Stimulated activated CD4-positive, alpha-beta T cell treated with anti-CD3 and anti-CD28 coated beads, Interleukin-4, amount 100 ng/mL, for 24 hours (primary cell): ENCODE measurements at regions not wholly inside any gene's neighbourhood (a gene's known extent, or its start where the extent isn't known, plus 50 kb on each side); places are given as distances from the start of the nearest gene placed in this dataset.
"Not testable (repeated sequence)": the region's sequence is repeated elsewhere in the genome, so short reads cannot be mapped to it uniquely, and the experiment has no call there.

ENCODE experiments used
- DNase-seq: peaks from one replicate; pipeline ENCODE4 v3.0.0-alpha.2; 2020

DNA sequence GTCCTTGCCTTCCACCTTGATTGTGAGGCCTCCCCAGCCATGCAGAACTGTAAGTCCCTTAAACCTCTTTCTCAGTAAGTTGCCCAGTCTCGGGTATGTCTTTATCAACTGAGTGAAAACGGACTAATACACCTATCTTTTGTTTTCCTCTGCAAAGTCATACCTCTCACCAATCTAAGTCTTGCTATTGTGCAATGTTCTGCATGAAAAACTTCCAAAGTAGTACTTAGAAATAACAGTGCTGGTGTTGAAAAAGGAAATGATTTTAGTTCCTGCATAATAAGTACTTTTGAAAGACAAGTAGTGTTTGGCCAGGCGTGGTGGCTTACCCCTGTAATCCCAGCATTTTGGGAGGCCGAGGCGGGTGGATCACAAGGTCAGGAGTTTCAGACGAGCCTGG, 573.5 kb downstream of the ANKRD50 start:
- DNase-seq, result no peak

DNA sequence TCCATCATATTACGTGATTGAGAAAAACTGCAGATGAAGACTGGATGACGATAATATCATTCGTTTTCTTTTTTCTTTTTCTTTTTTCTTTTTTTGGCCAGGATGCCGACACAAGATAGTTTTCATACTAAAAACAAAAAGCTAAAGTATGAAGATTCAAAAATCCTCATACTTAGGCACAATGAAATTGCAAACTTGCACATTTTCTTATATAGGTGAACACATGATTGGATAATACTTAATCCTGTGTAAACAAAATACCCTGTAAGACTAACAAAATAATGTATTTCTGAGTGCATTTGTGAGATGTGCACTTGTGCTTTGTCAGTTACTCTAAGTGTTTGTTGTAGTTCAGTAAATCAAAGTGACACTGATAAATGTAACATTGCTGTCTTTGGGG, 568.9 kb downstream of the ANKRD50 start:
- no peak for DNase-seq

DNA sequence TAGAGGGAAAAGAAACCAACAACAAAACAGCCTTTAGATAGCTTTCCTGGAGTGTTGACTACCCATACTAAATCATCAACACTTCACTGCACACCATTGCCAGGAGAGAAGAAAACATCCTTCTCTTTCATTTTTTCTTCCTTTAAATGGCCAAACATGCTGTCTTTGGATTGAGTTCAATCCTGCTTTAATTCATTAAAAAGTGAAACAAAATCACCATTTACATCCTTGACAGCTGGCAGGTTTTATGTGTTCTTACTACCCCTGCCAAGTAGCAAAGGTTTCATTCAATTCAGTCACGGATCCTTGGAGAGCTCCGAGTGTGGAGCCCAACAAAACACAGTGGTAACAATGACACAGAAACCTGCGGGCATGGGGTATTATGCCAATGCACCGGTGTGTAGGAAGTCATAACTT, 568.3 kb downstream of the ANKRD50 start:
- DNase-seq, result no peak

DNA sequence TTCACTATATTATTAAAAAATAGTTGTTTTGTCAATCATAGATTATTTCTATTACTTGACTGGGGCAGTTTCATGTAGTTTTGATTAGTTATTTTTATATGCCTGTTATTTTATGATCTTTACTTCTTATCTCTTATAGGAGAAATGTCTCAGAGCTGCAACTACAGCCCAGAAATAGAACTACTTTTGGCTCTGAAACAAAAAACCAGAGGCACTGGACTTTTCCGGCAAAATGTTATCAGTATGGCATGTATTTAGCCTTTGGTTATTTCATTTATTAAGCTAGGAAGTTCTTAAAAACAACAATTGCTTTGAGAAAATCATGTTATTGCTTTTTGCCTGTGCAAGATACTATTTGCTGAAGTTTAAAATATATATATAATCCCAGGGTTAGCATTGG, 566.5 kb downstream of the ANKRD50 start:
- no peak for DNase-seq

DNA sequence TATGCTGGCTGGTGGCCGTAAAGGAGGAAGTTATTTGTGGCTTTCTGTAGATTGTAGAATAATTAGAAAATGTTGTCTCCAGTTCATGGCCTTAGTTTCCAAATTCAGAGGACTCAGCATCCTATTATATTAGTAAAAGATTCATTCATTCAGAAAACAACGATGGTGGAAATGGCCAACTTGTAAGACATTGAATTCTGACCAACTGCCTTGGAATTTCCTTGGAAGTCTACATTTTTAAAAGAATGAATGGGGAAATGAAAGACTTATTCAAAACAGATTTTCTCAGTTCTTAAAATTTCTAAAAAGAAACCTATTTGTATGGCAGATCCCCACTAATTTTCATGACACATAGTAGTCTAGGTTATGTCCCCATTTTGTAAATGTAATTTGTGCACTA, 561.5 kb downstream of the ANKRD50 start:
- DNase-seq, result no peak

DNA sequence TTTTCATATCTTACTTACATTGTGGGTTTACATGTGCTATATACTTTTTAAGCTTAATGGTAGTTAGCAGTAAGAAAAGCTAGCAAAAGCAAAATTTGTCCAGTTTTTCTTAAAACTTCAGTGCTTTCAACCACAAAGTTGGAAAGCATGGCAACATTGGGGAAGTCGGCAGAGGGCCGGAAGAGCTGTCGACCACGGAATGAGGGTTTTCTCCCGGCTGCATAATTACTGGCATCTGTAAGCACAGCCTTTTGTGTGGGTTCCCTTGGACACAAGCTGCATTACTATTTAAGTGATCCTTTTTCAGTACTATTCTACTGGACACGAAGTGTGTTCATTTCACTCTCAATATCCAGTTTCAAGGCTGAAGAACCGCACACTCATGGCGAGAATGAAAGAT, 560.4 kb downstream of the ANKRD50 start:
- DNase-seq, result no peak

DNA sequence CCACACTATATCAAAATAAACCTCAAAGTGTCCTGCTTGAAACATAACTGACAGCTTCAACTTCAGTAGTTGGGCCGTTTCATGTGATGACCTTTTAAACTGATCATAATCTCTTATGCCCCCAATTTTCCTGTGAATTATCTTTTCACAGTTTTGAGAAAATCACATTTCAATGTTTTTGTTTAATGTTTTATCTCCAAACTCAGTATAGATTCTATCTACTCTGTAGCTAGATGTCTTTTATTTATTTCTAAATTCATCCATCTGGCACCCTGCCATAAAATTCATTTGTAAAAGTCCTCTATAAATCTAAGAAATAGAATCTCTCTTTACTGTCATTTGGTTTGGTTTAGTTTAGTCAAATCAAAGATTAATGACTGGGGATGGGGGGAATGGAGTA, 557.3 kb downstream of the ANKRD50 start:
- DNase-seq, result no peak

DNA sequence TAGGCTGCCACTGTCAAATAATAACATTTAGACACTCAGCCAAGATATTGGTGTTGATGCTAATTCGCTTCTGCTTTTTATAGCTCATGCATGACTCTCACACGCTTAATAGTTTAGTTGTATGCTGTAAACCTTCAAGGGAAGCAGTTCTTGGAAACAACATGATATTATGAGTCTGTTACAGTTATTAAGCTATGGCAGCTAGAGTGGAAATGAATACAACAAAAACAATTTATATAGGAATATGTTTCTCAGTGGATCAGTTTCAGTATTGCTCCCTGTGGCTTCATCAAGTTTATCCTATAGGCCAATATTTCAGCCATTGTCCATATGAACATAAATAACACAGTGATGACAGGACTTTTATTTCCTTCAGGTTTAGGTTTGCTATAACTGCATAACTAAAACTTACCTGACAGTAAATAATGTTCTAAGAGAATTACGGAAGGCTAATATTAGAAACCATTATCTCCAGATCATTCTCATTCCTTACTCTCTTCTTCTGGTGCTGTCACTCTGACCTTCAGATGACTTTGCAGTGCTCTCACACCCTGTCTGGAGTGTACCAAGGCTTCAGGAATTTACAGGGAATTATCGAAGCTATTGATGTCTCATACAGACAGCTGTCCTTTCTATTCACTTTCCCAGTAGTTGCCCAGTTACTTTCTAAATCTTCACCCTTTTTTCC, 555.0 kb downstream of the ANKRD50 start:
- DNase-seq, result no peak

DNA sequence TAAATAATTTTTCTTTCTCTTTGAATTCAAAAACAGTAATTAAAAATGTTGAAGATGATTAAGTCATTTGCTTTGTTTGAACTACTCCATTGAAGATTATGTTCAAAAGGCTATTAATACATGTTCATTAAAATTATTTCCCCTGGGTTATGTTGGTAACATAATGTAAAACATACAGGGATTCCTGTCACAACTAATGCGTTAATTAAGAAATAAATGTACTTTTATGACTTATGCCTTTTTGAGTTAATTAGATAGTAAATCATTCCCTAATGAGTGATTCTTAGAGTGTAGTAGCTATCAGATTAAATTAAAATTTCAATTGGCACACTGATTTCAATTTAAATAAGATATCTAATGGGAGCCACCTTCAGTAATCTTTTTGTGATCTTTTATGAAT, 549.1 kb downstream of the ANKRD50 start:
- no peak for DNase-seq

DNA sequence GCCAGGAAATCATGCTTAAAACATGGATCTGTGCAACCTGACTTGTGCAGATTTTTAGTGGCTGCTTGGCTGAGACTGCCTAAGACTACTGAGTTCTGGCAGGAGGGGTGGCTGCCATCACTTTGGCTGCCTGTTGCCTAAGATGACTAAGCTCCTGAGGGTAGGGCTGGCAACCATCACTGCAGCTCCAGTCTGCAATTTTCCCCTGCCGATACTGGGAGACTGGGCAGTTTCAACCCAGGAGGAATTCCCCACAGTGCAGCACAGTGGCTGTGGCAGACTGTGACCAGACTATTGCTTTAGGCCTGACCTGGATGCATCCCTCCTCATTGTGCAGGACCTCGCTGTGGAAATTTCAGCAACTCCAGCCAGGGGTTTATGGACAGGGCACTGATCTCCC, 544.9 kb downstream of the ANKRD50 start:
- DNase-seq, result no peak

DNA sequence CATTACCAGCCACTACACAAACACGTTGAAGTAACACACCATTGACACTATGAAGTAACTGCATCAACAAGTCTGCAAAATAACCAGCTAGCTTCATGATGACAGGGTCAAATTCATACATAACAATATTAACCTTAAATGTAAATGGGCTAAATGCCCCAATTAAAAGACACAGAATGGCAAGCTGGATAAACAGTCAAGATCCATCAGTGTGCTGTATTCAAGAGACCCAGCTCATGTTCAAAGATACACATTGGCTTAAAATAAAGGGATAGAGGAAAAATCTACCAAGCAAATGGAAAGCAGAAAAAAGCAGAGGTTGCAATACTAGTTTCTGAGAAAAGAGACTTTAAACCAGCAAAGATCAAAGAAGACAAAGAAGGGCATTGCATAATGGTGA, 543.0 kb downstream of the ANKRD50 start:
- DNase-seq, result not testable (repeated sequence)

DNA sequence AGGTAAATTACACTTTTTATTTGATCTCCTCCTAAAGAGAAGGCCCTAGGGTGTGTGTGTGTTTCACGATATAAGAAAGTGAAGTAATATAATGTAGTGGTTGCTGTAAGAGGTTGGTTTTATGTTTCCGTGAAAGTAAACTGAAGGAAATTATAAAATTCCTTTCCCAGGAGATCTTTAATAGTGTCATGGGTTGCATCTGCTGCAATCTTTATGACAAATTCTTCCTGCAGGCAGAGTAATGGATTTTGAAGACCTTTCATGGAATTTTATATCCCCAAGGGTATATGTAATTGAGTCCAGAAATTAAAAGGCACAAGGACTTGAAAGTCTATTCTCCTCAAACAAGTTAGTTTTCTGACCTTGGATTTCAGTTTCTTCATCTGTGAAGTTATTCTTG, 538.6 kb downstream of the ANKRD50 start:
- no peak for DNase-seq

DNA sequence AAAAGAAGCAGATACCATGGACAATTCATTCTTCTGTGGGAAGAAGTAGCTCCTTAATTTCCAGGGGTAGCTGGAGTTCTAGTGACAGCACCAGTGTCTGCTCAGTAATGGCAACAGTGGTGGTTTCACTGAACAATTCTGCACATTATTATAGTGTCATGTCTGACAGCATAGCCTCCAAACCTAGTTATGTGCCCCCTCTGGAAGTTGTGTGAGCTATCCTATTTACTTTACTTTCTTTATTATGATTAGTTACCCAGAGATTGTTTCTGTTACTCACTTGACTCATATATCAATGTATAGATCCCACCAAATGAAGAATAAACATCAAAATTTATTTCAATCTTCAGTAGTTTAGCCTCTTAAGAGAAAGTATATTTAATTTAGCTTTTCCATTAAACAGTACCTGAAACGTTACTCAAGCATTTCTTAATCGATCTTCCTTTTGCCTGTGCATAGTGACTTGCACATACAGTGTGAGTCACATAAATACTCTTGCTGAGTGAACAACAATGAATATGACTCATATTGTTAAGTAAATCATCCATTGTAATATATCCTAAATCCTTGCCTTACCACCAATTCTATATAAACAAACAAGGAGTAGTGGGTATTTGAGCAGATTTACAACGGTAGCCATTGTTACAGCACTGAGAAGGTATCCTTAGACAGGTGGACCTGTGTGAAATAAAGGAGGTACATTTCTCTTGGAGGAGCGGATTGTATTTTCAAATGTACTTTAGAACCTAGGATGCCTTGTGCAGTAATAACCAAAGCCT, 534.7 kb downstream of the ANKRD50 start:
- DNase-seq, result no peak

DNA sequence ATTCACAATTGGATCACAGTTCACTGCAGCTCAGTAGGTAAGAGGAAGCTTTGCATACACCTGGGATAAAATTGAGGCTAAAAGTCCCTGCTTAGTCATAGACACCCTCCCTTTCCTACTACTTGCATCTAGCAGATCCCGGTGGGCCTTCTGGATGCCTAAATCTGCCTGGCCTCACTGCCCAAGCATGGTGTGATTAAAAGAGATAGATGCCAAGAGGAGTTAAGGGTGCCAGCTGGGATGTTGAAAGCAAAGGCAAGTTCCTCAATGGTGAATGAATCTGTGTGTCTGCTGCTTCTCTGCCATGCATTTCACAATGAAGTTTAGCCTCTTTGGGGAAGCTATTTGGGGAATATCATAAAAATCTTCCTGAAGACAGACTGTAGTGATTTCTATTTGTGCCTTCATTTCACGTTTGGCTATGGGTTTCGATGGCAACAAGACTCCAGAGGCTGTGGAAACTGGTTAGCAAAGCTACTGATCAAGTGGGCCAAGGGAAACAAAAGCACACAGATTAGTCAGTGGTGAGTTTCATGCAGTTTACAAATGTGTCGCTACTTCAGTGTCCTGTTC, 534.0 kb downstream of the ANKRD50 start:
- DNase-seq, result no peak

DNA sequence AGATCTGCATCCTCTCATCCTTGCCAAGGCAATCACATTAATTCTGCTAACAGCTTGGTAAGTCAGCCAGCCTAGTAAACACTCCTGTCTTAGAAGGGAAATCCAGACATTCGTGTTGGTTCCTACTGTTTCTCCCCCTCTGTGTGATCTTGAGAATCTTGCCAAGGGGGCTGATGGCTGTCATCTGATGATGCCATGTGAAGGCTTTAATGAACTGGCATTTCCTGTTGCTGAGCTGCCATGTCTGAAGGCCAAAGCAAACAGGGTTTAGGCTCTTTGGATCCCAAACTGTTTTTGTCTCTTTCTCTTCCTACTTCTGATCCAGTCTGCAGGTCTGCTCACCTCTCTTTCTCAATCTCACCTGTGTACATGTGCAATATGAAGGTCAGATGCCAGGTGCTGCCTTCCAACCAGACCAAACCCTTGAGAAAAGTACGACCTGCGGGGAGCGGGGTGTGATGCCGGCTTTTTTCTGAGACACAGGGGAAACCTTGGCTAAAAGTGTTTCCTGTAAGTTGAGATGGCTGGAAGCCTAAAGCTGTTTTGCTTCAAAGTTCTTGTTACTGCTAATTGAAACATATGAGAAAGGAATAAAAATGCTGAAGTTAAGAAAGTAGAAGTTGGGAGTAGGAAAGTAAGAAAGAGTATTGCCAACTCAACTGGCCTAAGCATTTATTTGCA, 532.9 kb downstream of the ANKRD50 start:
- DNase-seq, result no peak

DNA sequence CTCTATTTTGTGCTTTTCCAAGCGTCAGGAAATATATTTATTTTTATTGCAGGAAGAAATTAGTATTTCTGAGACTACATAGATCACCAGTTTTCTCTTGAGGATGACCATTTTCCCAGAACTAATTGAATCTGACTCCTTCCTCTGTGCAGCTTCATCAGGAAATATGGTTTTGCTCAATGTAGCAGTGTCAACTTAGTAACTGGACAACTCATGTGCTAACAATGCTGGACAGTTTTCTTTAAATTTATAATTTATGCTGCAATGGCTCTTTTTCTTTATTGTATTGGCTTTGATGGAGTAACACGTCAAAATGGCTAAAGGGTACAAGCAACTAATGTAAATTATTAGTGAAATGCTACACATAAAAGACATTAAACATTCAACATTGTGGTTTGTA, 531.5 kb downstream of the ANKRD50 start:
- DNase-seq, result no peak

DNA sequence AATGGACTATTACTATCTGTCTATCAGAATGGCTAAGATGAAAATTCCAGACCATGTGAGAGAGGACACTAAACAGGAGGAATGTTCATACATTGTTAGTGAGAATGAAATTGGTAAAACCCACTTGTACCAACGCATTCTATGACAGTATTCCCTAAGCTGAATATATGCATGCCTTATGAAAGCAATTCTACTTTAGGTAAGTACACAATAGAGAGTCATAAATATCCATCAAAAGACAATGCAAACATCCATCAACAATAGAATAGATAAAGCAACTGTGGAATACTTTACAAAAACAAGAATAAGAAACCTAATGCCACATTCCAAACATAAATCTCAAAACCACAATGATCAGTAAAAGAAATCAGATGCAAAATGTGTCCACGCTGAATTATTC, 529.3 kb downstream of the ANKRD50 start:
- no peak for DNase-seq

DNA sequence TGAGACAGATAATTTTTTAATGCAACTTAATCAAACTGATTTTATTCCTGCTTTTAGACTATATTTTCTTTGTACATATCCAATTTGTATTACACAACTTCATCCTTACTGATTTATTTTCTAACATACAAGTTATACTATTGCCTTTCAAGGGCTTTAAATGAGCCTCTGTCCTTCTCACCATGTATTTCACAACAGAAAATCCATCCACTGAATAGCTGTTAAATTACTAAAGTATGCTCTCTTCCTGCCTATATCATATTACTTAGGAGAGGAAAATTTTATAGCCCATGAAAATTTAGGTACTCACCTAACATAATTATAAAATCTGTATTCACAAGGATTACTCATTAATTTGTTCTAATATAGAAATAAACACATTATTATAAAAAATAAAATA, 528.6 kb downstream of the ANKRD50 start:
- no peak for DNase-seq

DNA sequence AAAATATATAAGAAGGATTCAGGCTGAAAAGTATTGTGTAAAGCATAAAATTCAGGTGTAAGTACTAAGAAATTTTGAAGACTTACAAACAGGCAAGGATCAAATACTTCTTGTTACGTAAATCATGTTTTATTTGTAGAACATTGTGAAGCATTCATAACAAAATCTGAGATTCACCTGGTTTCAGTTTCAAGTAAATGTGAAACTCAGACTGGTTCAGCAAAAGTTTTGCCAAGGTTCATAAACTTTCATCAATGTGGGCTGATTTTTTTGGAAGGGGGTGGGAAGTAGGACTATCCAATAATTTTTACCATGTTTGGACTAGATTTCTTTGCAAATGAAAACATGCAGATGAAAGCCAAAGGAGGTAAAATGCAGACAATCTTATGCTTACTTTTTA, 527.7 kb downstream of the ANKRD50 start:
- DNase-seq, result no peak

DNA sequence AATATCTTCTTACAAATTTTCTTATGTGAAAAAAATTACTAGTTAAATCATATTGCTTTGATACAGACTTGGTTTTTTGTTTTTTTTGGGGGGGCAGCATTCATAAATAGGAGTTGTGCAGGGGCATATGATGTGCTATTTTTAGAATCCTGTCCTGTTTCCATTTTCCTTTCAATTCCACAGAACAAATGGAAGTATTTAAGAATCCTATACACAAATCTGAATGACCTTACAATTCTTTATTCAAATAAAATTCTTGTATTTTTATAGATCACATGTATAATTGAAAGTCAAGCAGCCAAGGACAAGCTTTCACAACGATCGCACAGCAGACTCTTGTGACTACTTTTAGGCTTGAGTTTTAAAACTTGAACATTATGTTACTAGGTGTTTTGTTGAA, 523.9 kb downstream of the ANKRD50 start:
- DNase-seq, result no peak

DNA sequence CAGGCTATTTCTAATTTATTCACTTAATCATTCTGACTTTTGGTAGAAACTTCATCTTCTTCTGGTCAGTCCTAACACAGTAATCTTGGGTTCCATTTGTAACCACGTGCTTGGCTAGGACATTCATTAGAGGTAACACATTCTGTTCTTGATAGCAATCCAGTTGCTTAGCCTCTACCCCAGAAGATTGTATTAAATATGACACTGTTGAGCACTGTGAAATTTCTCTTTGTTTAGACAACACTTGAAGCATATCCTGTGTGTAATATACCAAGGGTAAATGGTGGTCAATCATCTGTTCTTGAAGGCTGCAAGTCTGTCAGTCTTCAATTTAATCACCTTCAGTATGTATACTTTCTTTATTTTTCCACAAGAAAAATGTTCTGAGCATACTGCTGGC, 523.0 kb downstream of the ANKRD50 start:
- no peak for DNase-seq

DNA sequence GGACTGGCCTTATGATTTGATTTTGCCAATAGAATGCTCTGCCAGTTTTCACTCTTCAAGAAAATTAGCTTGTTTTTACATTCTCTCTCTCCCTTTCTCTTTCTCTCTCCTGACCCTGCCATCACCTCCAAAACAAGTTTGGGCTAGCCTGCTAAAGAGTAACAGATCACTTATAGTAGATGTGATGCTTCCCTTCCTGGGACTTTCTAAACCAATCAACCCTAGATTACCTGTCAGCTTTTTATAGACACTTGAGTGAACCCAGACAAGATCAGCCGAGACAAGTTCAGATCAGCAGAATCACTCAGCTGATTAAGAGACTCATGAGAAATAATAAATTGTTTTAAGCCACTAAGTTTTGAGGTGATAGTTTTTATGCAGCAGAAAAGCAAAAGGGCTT, 521.2 kb downstream of the ANKRD50 start:
- DNase-seq, result no peak

DNA sequence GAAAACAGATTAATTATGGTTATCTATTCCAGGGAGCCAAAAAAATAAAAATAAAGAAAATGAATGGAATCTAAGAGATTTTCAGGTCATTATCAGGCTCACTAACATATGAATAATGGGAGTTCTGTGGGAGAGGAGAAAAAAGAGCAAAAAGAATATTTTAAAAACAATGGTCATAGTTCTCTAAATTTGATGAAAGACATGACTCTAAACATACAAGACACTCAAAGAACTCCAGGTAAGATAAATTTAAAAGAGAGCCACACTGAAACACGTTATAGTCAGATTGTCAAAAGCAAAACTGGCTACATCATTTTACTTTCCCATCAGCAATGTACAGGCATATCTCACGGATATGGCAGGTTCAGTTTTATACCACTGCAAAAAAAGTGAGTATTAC, 520.0 kb downstream of the ANKRD50 start:
- DNase-seq, result no peak

DNA sequence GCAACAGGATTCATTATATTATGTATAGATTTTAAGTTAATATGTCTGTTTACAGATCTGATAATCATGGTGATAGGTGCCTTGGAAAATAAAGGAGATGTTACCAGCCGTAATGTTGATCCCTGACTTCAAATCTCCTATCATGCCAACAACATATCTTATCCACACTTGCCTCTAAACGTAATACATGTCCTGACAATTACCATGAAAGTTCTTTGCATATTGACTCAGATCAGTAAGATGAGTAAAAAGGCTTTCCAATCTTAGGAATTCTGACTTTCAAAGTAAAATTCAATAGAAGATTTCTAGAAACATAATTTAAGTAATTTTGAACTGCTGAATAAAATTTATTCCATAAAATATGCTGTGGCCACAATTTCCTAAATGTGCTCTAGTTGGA, 513.3 kb downstream of the ANKRD50 start:
- no peak for DNase-seq
